NCI-H2227 treated with DMSO at 0.1 percent for 48 hours (cell line): ENCODE measurements at regions not wholly inside any gene's neighbourhood (a gene's known extent, or its start where the extent isn't known, plus 50 kb on each side); places are given as distances from the start of the nearest gene placed in this dataset.
A peak's percentile ranks its signal among the peaks of the same experiment; 100 is the strongest.

Experiments used
- DNase-seq: peaks from one replicate; lab custom pipeline; 2025; lab: John Stamatoyannopoulos, UW

GRCh38 chr2:230642966-230643365 lies 69.7 kb upstream of the CAB39 start:
- no peak for DNase-seq

GRCh38 chr2:230643576-230644291 lies 68.9 kb upstream of the CAB39 start:
- no peak for DNase-seq

- no peak for DNase-seq
Observed at GRCh38 chr2:230644356-230644935, 68.2 kb upstream of the CAB39 start.

- DNase-seq = no peak
Observed at GRCh38 chr2:230648356-230648755, 64.3 kb upstream of the CAB39 start.

- peak; percentile 35 for DNase-seq
Observed at GRCh38 chr2:230650585-230651137, 62.0 kb upstream of the CAB39 start.

- DNase-seq = no peak
Observed at GRCh38 chr2:230654057-230654456, 58.6 kb upstream of the CAB39 start.

- DNase-seq = no peak
Observed at GRCh38 chr2:230657462-230657861, 55.2 kb upstream of the CAB39 start.

- DNase-seq = no peak
Observed at GRCh38 chr2:230657906-230658305, 54.7 kb upstream of the CAB39 start.

- DNase-seq = no peak
Observed at GRCh38 chr2:230658577-230658876, 54.1 kb upstream of the CAB39 start.

GRCh38 chr2:230658877-230659652 lies 53.6 kb upstream of the CAB39 start:
- DNase-seq = no peak

- no peak for DNase-seq
Observed at GRCh38 chr2:230660294-230661060, 52.2 kb upstream of the CAB39 start.

GRCh38 chr2:230661072-230661957 lies 51.3 kb upstream of the CAB39 start:
- no peak for DNase-seq
